ENCODE measurements at regions not wholly inside any gene's neighbourhood (a gene's known extent, or its start where the extent isn't known, plus 50 kb on each side); places are given as distances from the start of the nearest gene placed in this dataset.

DNA sequence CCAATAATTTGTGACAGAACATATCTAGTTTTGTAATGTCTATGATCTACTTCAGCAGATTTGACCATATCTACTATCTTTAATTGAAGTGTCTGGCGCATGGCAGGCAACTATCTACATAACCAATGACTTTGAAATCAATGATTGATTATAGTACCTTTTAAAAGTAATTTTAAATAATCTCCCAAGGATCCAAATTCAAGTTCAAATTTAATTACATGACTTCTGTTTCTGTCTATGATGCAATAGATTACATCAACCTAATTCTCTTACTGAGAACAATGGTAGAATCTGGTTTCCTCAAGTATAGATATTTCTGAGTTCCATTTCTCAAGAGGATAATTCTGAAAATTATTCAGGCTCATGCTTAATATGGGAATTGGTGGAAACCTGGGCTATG, 177.4 kb upstream of the IL15 start:
- TF ChIP-seq, protein P1, sequence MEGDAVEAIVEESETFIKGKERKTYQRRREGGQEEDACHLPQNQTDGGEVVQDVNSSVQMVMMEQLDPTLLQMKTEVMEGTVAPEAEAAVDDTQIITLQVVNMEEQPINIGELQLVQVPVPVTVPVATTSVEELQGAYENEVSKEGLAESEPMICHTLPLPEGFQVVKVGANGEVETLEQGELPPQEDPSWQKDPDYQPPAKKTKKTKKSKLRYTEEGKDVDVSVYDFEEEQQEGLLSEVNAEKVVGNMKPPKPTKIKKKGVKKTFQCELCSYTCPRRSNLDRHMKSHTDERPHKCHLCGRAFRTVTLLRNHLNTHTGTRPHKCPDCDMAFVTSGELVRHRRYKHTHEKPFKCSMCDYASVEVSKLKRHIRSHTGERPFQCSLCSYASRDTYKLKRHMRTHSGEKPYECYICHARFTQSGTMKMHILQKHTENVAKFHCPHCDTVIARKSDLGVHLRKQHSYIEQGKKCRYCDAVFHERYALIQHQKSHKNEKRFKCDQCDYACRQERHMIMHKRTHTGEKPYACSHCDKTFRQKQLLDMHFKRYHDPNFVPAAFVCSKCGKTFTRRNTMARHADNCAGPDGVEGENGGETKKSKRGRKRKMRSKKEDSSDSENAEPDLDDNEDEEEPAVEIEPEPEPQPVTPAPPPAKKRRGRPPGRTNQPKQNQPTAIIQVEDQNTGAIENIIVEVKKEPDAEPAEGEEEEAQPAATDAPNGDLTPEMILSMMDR (conservative IDR thresholded peaks at IDR 0.05; ENCODE audit: low read depth, low read length) = no peak
- no peak for DNase-seq (ENCODE audit: low read depth)
- H3K4me3 ChIP-seq (ENCODE audit: low read length) = no peak overlapping the region

DNA sequence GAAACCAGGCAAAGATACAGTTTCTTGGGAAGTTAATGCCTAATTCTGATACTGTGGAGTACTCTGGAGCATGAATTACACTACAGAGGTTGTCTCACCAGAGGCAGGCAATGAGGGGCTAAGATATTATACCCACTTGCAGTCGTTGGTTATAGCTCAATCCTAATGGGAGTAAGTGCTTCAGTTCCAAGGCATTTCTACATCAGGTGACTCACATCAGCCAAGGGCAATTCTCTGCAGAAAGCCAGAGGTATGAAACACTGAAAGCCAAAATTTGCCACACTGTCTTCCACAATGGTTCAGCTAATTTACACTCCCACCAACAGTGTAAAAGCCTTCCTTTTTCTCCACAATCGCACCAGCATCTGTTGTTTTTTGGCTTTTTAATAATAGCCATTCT, 174.0 kb upstream of the IL15 start:
- no peak for DNase-seq (ENCODE audit: low read depth)
- no peak overlapping the region for H3K4me3 ChIP-seq (ENCODE audit: low read length)

DNA sequence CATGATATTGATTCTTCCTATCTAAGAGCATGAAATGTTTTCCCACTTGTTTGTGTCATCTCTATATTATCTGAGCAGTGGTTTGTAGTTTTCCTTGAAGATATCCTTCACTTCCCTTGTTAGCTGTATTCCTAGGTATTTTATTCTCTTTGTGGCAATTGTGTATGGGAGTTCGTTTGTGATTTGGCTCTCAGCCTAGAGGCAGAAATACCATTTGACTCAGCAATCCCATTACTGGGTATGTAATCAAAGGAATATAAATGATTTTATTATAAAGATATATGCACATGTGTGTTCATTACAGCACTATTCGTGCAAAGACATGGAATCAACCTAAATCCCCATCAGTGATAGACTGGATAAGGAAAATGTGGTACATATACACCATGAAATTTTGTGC, 172.7 kb upstream of the IL15 start:
- peak; percentile 32 for DNase-seq (ENCODE audit: low read depth)
- TF ChIP-seq, protein P1 (conservative IDR thresholded peaks at IDR 0.05; ENCODE audit: low read depth, low read length) = no peak
- no peak overlapping the region for H3K4me3 ChIP-seq (ENCODE audit: low read length)

More for the DNA sequence above, 174.0 kb upstream of the IL15 start:
- TF ChIP-seq, protein P1 (conservative IDR thresholded peaks at IDR 0.05; ENCODE audit: low read depth, low read length) = no peak

- TF ChIP-seq, protein P1 (conservative IDR thresholded peaks at IDR 0.05; ENCODE audit: low read depth, low read length) = no peak
- DNase-seq (ENCODE audit: low read depth) = no peak
Observed at GRCh38 chr4:141464366-141464765, 172.0 kb upstream of the IL15 start.

GRCh38 chr4:141465171-141465570, 171.2 kb upstream of the IL15 start:
- H3K4me3 ChIP-seq (ENCODE audit: low read length) = no peak overlapping the region
- TF ChIP-seq, protein P1 (conservative IDR thresholded peaks at IDR 0.05; ENCODE audit: low read depth, low read length) = no peak
- DNase-seq (ENCODE audit: low read depth) = no peak

More at GRCh38 chr4:141464366-141464765, 172.0 kb upstream of the IL15 start:
- no peak overlapping the region for H3K4me3 ChIP-seq (ENCODE audit: low read length)

DNA sequence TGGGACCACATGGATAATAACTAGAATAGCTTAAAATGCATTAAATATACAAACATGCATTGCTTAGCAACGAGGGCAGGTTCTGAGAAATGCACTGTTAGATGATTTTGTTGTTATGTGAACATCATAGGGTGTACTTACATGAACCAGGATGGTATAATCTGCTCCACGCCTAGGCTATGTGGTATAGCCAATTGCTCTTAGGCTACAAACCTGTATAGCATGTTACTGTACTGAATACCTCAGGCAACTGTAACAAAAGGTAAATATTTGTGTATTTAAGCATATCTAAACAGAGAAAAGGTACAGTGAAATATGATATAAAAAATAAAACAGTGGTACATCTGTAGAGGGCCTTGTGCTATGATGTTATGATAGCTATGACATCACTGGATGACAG, 169.2 kb upstream of the IL15 start:
- TF ChIP-seq, protein P1 (conservative IDR thresholded peaks at IDR 0.05; ENCODE audit: low read depth, low read length) = no peak
- no peak for DNase-seq (ENCODE audit: low read depth)
- H3K4me3 ChIP-seq (ENCODE audit: low read length) = no peak overlapping the region

- TF ChIP-seq, protein P1 (conservative IDR thresholded peaks at IDR 0.05; ENCODE audit: low read depth, low read length) = no peak
- DNase-seq (ENCODE audit: low read depth) = no peak
- no peak overlapping the region for H3K4me3 ChIP-seq (ENCODE audit: low read length)
Observed at GRCh38 chr4:141469392-141469791, 167.0 kb upstream of the IL15 start.
